ENCODE measurements at regions not wholly inside any gene's neighbourhood (a gene's known extent, or its start where the extent isn't known, plus 50 kb on each side); places are given as distances from the start of the nearest gene placed in this dataset.

- no peak overlapping the region for H3K4me3 ChIP-seq (ENCODE audit: low read length)
- no peaks in the 10 kb centered on the region for H4K20me1 ChIP-seq (ENCODE audit: insufficient read depth)
- H3K79me2 ChIP-seq (replicated peaks; ENCODE audit: insufficient read depth, low read length), result no peaks in the 10 kb centered on the region
- no peak overlapping the region for H3K27ac ChIP-seq (ENCODE audit: low read length)
- H3F3A ChIP-seq (ENCODE audit: insufficient read depth, low read length, poor library complexity, severe bottlenecking), result no peaks in the 10 kb centered on the region
- H3K9me2 ChIP-seq (ENCODE audit: insufficient read depth, low read length), result no peaks in the 10 kb centered on the region
- H3K36me3 ChIP-seq (ENCODE audit: insufficient read depth, low read length), result no peaks in the 10 kb centered on the region
- no peak overlapping the region for H3K9ac ChIP-seq (ENCODE audit: low read length)
- TF ChIP-seq SMC3 (conservative IDR thresholded peaks at IDR 0.05; ENCODE audit: poor library complexity), result no peak
- no peaks in the 10 kb centered on the region for H3K9me3 ChIP-seq (ENCODE audit: low read length)
- no peak overlapping the region for H2AFZ ChIP-seq (ENCODE audit: low read depth, low read length)
- no peak overlapping the region for H3K4me2 ChIP-seq (ENCODE audit: low read length)
- no peaks in the 10 kb centered on the region for H3K27me3 ChIP-seq (ENCODE audit: insufficient read depth, low read depth, low read length)
Observed at GRCh38 chr12:123094349-123095077, 56.4 kb downstream of the PITPNM2 start.

DNA sequence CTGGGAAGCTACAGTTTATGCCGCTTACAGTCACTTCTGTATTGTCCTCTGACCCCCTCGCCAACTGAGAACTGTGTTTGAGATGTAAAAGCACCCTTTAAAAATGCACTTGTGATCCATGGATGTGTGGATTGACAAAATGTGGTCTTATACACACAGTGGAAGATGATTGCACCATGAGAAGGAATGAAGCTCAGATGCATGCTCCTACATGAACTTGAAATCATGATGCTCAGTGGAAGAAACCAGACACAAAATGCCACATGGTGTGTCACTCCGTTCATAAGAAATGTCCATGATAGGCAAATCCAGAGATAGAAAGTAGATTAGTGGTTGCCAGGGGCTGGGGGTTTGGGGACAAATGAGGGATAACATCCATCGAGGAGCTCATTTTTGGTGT lies 58.0 kb downstream of the PITPNM2 start:
- no peaks in the 10 kb centered on the region for H4K20me1 ChIP-seq (ENCODE audit: insufficient read depth)

More for the DNA sequence above, 58.0 kb downstream of the PITPNM2 start:
- H3K9ac ChIP-seq (ENCODE audit: low read length), result no peak overlapping the region
- no peak overlapping the region for H3K27ac ChIP-seq (ENCODE audit: low read length)
- no peaks in the 10 kb centered on the region for H3K9me3 ChIP-seq (ENCODE audit: low read length)
- H2AFZ ChIP-seq (ENCODE audit: low read depth, low read length), result no peak overlapping the region
- H3K4me2 ChIP-seq (ENCODE audit: low read length), result no peak overlapping the region
- H3K79me2 ChIP-seq (replicated peaks; ENCODE audit: insufficient read depth, low read length), result no peaks in the 10 kb centered on the region
- no peaks in the 10 kb centered on the region for H3K27me3 ChIP-seq (ENCODE audit: insufficient read depth, low read depth, low read length)
- H3K36me3 ChIP-seq (ENCODE audit: insufficient read depth, low read length), result no peaks in the 10 kb centered on the region
- no peaks in the 10 kb centered on the region for H3K9me2 ChIP-seq (ENCODE audit: insufficient read depth, low read length)
- no peak for TF ChIP-seq POLR2AphosphoS5 (IDR thresholded peaks at IDR 0.05)
- TF ChIP-seq, protein P1, sequence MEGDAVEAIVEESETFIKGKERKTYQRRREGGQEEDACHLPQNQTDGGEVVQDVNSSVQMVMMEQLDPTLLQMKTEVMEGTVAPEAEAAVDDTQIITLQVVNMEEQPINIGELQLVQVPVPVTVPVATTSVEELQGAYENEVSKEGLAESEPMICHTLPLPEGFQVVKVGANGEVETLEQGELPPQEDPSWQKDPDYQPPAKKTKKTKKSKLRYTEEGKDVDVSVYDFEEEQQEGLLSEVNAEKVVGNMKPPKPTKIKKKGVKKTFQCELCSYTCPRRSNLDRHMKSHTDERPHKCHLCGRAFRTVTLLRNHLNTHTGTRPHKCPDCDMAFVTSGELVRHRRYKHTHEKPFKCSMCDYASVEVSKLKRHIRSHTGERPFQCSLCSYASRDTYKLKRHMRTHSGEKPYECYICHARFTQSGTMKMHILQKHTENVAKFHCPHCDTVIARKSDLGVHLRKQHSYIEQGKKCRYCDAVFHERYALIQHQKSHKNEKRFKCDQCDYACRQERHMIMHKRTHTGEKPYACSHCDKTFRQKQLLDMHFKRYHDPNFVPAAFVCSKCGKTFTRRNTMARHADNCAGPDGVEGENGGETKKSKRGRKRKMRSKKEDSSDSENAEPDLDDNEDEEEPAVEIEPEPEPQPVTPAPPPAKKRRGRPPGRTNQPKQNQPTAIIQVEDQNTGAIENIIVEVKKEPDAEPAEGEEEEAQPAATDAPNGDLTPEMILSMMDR (IDR thresholded peaks at IDR 0.05; ENCODE audit: poor library complexity, severe bottlenecking), result no peak
- TF ChIP-seq MXI1 (conservative IDR thresholded peaks at IDR 0.05; ENCODE audit: poor library complexity, severe bottlenecking), result no peak
- no peak for TF ChIP-seq EP300 (conservative IDR thresholded peaks at IDR 0.05; ENCODE audit: poor library complexity, severe bottlenecking)
- TF ChIP-seq REST (IDR thresholded peaks at IDR 0.05; ENCODE audit: borderline replicate concordance), result no peak
- TF ChIP-seq TAF1 (IDR thresholded peaks at IDR 0.05; ENCODE audit: low read depth), result no peak
- no peak for TF ChIP-seq EZH2 (IDR thresholded peaks at IDR 0.05; ENCODE audit: borderline replicate concordance, insufficient read depth, low read length, poor library complexity, severe bottlenecking)
- TF ChIP-seq RAD21 (conservative IDR thresholded peaks at IDR 0.05), result no peak
- TF ChIP-seq SMC3 (conservative IDR thresholded peaks at IDR 0.05; ENCODE audit: poor library complexity), result no peak
- H3K4me3 ChIP-seq (ENCODE audit: low read length), result no peak overlapping the region
- H3F3A ChIP-seq (ENCODE audit: insufficient read depth, low read length, poor library complexity, severe bottlenecking), result no peaks in the 10 kb centered on the region
